GM21381 (cell line): ENCODE measurements at regions not wholly inside any gene's neighbourhood (a gene's known extent, or its start where the extent isn't known, plus 50 kb on each side); places are given as distances from the start of the nearest gene placed in this dataset.
A peak's percentile ranks its signal among the peaks of the same experiment; 100 is the strongest.

Experiments
- ATAC-seq: cut with Tn5 transposase; IDR thresholded peaks from one replicate; pipeline ENCODE4 v1.9.1; 2021; ENCODE audit warnings: mild to moderate bottlenecking, moderate library complexity; ENCODE audit not compliant: unreplicated experiment

DNA sequence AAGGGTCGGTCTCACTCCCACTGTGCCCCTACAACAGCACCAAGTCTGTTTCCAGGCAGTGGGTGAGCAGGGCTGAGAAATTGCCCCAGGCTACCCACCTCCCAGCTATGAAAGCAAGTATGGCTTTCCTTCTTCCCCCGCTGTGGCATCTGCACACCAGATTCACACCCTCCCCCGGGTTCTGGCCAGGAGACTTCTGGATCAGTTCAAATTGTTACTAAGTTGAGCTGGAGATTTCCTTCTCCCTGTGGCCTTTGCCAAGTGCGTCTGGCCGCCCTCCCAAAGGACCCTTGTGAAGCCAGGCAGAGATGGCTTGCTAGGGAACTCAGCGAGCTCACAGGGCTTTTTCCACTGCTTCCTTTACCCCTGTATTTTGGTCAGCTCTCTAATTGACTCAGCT is 555.4 kb downstream of the SH2D4B start:
- no peak for ATAC-seq

DNA sequence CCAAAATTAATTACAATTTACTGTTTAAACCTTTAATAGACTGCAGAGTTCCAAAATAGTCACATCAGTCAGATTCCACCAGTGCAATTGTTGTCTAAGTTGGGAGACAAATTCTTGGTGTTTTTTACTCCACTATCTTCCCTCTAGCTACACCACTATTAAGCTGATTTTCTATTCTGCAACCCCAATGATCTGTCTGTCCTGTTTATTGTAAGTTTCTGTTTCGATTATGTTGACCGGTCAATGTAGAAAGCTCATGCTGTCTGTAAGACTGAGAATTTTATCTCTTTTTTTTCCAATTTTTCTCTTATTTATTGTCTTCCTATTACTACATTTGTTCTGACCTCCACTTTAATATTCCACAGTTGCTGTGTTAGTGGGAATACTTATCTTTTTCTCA is 557.5 kb downstream of the SH2D4B start:
- ATAC-seq: no peak

DNA sequence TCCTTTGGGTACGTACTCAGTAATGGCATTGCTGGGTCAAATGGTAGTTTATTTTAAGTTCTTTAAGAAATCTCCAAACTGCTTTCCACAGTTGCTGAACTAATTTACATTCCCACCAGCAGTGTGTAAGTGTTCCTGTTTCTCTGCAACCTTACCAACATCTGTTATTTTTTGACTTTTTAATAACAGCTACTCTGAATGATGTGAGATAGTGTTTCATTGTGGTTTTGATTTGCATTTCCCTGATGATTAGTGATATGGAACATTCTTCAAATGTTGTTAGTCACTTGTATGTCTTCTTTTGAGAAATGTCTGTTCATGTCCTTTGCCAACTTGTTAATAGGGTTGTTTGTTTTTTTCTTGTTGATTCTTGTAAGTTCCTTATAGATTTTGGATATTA is 558.9 kb downstream of the SH2D4B start:
- no peak for ATAC-seq

DNA sequence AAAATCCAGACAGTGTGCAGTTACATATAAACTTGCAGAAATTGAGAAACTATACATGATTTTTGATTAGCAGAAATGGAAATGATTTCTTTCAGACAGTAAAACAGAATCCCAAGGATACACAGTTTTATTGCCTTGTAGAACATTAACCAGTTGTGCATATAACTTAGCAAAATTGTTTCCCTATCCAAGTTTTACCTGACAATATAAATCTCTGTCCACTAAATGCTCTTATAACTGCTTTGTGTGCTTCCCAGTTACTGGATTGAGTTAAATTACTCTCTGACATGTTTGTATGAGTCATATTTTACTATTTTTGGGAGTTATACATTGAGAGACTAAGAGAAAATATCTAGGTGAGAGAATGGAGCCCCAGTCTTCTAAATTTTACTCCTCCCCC is 563.4 kb downstream of the SH2D4B start:
- ATAC-seq: no peak

DNA sequence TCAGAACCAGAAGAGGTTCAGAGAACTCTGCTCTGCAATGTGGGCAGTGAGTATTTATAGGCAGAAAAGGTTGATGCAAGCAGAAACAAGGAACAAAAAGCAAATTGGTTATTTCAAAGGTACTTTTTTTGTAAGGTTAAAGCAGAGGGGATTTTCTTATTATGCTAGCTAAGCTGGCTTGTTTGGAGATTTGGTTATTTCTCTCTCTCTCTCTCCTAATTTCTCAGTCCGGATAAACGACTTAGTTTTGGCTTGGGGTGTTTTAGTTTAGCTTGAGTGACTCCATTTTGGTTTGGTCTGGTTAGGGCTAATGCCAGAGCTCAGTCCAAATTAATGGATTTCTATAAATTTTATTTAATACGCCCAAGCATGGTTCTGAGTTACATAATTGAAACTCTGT is 566.8 kb downstream of the SH2D4B start:
- ATAC-seq: no peak

DNA sequence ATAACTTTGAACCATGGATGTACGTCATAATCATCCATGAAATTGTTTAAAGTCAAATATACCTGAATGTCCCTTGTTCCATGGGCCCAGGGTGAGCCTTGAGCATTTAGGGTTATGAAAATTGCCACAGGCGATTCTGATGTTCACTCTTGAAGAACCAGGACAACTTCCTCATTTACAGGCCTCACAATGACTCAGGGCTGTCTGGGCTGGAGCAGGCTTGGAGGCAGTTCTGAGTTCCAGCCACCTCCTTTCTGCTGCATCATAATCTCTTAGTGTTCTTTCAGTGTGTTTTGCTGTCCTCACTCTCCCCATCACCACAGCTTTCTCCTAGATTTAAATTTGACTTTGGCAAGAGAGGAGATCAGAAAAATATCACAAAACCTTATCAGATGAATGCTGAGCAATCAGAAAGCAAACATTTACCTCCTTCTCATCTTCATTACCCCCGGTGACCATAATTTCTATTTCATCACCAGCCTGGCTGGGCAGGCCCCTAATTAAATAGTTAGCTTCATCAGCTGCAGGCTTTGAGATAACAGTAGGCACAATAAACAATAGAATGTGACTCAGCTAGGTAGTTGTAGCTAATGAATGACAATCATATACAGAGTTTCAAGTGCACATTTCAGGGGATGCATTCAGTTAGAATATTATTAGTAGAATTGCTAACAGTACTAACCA is 571.0 kb downstream of the SH2D4B start:
- ATAC-seq: peak; percentile 65

DNA sequence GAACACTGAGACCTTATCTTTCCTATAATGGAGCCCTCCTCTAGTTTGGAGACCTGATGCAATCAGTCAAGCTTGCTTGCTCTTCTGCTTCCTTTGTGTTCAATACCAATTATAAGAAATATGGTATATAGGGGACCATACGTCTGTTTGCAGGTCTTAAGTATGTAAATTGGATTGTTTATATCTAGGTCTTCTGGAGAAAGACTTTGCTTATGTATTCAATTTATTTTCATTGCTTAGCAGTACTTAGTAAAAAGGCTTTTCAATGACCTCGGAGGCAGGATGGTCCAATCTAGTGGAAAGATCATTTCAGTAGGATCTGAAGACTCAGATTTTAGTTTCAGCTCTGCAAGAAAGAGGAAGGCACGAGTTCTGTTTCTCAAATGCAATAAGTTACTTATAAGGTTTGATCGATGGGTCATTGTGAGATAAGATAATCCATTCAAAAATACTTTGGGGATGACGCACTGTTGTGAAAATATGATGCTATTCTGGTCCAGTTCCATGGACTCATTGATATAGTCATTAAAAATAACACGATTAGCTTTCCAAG is 571.6 kb downstream of the SH2D4B start:
- no peak for ATAC-seq

DNA sequence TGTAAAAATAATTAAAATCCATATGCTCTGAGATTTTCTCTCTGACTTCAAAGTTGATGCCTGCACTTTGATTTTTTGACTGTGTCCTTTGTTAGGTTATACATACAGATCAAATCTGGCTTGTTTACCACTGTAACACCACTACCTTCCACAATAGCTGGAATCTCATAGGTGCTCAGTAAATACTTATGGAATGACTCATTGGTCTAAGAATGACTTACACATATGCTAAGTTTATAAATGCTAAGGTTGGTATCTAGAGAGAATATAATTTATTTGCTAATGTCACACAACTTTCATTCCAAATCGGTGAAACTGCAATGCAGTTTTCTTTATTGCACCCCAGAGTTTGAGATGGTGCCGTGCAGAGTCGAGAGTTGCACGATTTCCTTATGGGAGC is 578.5 kb downstream of the SH2D4B start:
- no peak for ATAC-seq

DNA sequence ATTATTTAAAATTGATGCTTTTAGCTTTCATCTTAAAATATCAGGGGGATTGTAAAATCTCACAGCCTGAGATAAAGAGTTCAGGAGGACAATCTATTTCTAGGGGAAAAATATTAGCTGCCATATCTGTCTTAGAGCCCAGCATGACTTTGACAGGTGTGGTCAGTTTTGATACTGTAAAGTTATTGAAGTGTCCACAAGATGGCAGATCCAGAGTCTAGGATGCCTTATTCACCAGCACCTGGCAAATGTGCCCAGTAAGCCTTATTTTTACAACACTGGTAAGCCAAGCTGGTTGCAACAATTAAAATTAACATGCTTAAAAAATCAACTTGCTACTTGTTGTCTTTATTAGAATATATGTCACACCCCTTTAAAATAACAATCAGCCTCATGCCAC is 579.3 kb downstream of the SH2D4B start:
- ATAC-seq: no peak

DNA sequence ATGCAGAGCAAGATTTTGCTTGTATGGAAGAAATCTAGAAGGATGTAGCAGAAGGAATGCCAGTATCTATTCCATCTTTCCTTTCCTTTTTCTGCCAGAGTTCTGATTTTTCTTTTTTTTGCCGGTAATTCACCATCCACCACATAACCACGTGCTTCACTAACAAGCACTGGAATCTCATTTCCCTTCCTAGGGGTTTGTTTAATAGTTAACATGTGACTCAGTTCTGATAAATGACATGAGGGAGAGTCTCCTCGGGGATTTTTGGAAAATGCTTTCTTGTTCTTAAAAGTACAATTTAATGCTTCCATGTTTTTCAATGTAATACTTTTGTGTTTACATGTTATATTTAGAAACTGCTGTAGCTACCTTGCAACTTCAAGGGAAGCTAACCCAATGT is 590.2 kb downstream of the SH2D4B start:
- no peak for ATAC-seq

DNA sequence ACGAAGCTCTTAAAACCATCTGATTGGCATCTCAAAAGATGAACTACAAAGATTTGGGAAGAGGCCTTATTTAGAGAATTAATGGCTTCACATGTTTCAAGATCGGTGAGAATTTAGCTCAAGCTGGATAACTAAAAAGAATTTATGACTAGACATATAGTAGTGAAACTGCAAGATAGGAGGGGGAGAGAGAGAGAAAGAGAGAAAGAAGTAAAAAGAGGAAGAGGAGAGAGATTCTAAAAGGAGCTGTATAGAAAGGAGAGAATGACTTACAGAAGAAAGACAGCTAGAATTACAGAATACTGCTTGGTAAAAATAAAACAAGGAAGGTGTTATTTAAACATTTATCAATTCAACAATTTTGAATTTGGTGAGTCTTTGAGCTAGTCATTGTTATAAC is 592.3 kb downstream of the SH2D4B start:
- no peak for ATAC-seq

DNA sequence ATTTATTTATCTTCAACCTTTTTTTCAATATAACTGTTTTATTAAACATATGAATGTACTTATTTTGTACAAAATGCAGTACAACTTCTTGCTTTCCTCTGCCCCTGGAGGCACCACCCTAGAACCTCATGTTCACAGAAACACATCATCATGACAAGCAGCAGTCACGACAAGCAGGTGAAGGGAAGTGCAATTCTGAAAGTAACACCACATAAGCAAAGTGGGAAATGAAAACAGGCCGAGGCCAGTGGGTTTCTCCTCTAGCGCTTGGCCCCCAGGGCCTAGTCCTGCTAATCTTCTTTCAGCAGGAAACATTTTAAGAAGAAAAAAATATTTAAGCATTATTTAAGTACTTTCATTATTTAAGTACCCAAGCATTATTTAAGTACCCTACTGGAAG is 598.1 kb downstream of the SH2D4B start:
- ATAC-seq: peak; percentile 90

DNA sequence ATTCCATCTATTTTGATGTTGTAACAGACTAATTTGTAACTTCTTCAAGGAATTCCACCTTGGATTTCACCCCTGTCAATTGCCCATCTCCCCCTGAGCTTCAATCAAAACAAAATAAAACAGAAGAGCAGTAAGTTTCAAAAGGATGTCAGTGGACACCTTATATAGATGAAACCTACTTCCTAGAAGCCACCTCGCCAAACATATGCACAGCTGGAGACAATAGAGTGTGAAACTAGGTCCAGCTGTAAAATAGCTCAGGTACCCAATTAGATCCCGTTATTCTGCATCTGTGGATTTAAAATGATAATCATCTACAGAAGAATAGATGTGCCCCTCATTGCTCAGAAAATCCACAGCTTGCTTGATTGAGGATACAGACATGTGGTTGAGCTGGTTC is 598.6 kb downstream of the SH2D4B start:
- no peak for ATAC-seq

DNA sequence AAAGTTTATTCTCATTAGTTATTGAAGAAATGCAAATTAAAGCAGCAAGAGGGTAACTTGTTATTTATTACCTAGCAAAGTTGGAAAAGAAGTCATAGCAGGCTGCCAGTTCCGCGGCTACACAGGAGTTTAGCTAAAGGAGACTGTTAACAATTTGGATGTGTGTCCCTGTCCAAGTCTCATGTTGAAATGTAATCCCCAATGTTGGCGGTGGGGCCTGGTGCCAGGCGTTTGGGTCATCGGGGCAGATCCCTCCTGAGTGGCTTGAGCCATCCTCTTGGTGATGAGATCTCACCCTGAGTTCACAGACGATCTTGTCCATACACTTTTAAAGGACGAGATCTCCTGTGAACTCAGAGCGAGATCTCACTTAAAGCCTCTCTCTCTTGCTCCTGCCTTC is 608.3 kb downstream of the SH2D4B start:
- no peak for ATAC-seq

DNA sequence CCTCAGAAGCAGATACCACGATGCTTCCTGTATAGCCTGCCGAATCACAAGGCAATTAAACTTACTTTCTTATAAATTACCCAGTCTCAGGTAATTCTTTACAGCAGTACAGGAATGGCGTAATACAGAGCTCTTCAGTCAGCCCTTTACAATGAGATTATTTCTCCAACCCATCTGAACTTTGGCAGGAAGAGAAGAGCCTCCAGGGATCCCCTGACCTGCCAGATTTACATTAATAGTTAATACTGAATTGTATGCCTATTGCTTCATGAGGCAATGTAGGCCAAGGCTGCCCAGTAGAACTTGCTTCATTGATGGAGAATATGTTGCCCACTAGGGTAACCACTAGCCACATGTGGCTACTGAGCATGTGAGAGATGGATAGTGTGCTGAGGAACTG is 608.7 kb downstream of the SH2D4B start:
- no peak for ATAC-seq

DNA sequence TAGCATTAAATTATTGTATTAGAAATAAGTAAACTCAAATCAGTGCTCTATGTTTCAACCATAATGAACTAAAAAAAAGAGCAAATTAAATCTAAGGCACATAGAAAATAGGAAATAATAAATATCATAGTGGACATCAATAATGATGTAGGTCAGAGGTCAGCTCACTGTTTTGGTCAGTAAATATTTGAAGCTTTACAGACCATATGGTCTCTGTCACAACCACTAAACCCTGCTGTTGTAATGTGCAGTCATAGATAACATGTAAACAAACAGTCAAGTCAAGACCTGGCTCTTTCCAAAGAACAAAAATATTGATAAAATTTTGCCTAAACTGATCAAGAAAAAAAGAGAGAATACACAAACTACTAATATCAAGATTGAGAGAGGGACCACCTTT is 615.0 kb downstream of the SH2D4B start:
- no peak for ATAC-seq

DNA sequence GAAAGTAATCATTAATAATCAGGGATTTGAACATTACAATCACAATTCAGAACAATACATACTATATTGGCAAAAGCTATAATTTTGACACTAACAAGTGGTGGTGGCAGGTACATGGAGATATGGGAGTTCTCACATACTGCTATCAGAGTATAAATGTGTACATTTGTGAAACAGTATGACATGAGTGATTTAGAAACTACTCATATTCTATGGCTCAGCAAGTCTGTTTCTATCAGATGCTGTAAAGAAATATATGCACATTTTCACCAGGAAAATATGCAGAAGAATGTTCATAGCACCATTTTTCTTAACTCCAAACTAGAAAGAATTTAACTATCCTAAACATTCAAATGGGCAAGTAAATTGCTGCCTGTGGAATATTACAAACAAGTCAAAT is 620.0 kb downstream of the SH2D4B start:
- ATAC-seq: no peak

DNA sequence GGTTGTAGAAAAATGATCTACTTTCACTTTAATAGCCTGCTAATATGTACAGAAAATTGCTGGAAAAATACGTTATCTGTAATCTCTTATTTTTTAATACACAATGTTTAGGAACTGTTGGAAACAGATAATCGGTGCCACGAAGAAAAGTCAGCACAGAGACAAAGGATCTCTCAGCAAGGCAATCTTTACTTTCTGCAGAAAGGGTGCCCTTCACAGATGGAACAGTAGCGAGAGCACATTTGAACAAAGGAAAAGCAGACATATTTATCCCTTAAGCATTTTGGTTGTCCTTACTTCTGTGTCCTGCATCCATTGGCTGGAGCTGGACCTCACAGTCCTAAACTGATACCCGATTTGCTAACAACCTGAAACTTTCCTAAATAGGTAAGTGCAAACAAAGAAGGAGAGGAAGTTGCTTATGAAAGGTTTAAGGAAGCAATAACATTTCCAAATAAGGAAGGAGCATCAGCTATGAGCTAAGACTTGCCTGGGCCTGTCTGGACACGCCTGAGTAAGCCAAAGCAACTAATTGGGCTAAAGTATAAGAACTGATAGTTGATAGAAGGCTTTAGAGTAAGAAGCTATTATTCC is 640.0 kb downstream of the SH2D4B start:
- no peak for ATAC-seq

DNA sequence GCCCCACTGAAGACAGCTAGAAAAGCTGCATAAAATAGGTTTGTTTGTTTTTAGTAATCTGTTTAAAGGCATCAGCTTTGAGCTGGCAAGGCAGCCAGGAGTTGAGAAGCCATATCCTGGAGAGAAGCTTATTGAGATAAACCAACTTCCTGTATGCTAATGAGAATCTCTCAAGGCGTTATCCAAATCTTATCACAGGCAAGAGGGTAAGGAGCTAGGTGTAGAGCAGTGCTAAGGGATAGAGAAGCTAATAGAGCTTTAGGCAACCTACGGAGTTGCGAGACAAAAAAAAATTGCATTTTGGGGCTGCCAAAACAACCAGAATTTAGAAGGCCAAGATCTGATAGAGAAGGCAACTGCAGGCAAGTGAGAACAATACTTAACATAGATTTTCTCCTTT is 641.6 kb downstream of the SH2D4B start:
- no peak for ATAC-seq

DNA sequence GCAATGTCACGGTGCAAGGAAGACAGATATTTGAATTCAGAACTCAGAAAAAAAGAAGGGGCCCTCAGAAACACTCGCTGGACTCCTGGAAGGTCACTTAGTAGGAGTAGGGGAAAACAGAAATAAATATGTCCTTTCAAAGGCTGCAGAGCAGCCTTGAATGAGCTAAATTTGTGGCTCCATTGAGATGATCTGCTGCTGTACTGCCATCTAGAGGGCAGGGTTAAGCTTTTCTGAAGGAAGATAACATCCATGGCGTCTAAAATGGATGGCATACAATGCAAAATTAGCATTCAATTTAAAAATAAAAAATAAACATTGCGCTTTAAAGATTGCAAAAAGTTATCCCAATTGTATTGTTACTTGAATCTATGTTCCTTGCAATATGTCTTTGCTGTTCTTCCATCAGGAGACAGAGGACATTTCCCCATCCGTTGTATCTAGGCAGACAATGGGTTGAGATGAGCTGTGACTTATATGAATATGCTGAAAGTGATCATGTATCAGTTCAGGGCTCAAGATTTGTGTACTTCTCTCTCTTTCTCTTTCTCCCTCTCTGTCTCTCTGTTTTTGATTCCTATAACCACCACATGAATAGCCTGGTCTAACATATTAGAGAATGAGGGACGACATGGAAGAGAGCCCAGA is 642.2 kb downstream of the SH2D4B start:
- ATAC-seq: no peak

DNA sequence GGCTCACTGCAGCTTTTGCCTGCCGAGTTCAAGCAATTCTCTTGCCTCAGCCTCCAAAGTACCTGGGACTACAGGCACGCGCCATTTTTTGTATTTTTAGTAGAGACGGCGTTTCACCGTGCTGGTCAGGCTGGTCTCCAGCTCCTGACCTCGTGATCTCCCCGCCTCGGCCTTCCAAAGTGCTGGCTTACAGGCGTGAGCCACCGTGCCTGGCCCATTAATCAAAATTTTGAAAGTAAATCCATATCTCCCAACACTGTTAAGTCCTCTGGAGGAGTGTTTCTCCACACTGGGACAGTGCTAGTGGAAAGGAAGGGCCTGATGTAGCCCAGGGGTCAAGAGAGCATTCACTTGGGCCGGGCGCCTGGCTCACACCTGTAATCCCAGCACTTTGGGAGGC is 644.6 kb downstream of the SH2D4B start:
- ATAC-seq: no peak

DNA sequence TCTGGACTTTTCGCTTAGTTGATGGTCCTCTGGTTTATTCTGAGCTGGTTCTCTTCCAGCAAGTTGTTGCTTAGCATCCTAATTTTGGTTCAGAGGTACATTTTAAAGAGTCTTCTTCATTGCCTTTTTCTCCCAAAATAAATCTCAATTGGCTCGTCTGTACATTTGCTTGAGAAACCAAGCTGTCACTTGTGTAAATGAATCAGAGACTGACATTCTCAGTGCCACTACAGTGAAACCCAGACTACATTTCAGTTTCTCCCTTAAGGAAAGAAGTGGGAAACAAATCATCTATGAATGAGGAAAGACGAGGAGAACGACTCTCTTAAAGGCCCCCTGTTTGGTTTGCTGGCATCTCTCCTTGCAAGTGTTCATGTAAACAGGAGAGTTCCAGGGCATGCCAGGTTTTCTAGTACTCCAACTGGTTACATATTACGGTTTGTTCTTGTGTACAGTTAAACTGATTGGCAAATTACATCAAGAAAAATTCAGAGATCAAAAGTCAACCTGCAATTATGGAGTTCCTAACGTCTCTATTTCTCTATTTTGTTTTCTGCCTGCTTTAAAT is 654.6 kb downstream of the SH2D4B start:
- ATAC-seq: no peak
